ENCODE measurements at regions not wholly inside any gene's neighbourhood (a gene's known extent, or its start where the extent isn't known, plus 50 kb on each side); places are given as distances from the start of the nearest gene placed in this dataset.

DNA sequence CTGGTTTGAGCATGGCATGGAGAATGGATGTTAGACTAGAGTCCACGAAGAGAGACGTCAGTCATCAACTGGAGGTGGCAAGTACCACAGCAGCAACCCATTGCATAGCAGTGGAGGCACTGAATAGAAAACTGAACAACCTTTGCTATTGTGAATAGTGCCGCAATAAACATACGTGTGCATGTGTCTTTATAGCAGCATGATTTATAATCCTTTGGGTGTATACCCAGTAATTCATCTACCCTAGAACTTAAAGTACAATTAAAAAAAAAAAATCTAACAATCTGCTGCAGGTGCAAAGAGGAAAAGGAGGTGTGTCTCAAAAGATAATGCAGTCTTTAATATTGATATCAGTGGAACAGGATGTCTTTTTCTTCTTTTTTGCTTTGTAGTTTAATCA, 443.4 kb upstream of the ISX start:
- TF ChIP-seq TAF1 (IDR thresholded peaks at IDR 0.05; ENCODE audit: borderline replicate concordance, low read depth, low read length) (no peak), POLR2A (IDR thresholded peaks at IDR 0.05; ENCODE audit: low read depth, low read length) (no peak)

Data from GM12892 (cell line).